GM06990 (cell line): ENCODE measurements at regions not wholly inside any gene's neighbourhood (a gene's known extent, or its start where the extent isn't known, plus 50 kb on each side); places are given as distances from the start of the nearest gene placed in this dataset.

Source experiments
- DNase-seq: peaks from one replicate; pipeline ENCODE4 v3.0.0-alpha.2; 2011; ENCODE audit not compliant: insufficient read length; ENCODE audit errors: extremely low read depth
- H3K27me3 ChIP-seq: replicated peaks from 2 replicates; pipeline ENCODE4 v1.6.0; 2011; ENCODE audit warnings: low read length; ENCODE audit not compliant: control insufficient read depth, insufficient read depth
- H3K36me3 ChIP-seq: 2 replicates; pipeline ENCODE4 v1.5.1; 2011; ENCODE audit warnings: low read length; ENCODE audit not compliant: control insufficient read depth, insufficient read depth
- H3K4me3 ChIP-seq: replicated peaks from 2 replicates; pipeline ENCODE4 v1.5.1; 2011; ENCODE audit warnings: low read depth, mild to moderate bottlenecking, control low read depth, low read length
- CTCF ChIP-seq: IDR thresholded peaks from 2 replicates; pipeline ENCODE4 v1.5.1; 2011; ENCODE audit warnings: low read length, control low read depth, mild to moderate bottlenecking, inconsistent platforms; ENCODE audit not compliant: insufficient read depth, poor library complexity, severe bottlenecking

DNA sequence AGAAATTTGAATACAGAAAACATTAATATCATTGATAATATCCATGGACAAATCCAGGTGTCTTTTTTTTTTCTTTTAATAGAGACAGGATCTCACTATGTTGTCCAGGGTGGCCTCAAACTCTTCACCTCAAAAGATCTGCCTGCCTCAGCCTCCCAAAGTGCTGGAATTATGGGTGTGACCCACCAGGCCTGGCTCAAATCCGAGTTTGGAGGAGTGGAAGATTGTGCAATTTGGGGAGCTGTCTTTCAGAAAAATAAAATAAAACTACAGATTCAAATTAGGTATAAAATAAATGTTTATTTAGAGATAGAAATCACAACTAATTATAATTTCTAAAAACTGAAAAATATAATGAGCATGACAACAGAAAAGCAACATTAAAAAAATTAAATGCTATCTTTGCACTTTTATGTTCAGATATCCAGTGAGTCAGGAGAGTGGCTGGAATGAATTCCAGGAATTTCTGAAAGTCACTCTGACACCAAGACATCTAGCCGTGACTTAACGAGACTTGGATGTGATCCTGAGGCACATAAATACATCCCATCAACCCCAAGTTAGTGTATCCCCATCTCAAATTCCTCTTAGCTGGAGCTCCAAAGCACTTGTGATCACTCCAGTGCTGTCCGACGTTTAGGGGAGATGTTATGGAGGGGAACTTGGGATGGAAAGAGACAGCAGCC is 128.6 kb upstream of the THY1 start:
- H3K27me3 ChIP-seq = no peaks in the 10 kb centered on the region

DNA sequence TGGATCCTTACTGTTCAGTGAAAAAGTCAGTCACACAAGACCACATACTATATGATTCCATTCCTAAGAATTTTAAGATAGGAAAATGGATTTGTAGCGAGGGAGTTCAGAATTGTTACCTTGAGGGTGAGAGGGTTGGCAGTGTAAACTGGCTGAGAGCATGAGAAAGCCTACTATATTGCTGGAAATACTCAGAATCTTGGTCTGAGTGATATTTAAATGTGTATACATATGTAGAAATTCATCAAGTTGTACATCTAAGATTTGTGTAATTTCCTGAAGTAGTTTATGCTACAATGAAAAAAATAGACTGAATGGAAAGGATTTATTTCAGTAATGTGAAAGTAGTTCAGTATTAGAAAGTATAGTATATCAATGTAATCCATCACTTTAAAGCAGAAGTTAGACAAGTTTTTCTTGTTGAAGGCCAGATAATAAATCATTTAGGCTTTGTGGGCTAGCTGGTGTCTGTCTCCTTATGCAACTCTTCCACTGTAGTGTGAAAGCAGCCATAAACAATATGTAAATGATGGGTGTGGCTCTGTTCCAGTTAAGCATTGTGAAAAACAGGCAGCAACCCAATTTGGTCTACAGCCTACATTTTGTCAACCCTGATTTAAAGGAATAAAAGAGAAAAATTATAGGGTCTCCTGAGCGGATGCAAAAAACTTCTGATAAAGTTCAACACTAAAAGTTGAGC is 127.2 kb upstream of the THY1 start:
- no peak for DNase-seq
- no peaks in the 10 kb centered on the region for H3K27me3 ChIP-seq
- no peaks in the 10 kb centered on the region for H3K36me3 ChIP-seq
- TF ChIP-seq CTCF = no peak
- H3K4me3 ChIP-seq = no peak overlapping the region

More for the DNA sequence above, 128.6 kb upstream of the THY1 start:
- TF ChIP-seq CTCF = no peak
- no peak overlapping the region for H3K4me3 ChIP-seq
- DNase-seq = no peak
- H3K36me3 ChIP-seq = no peaks in the 10 kb centered on the region

GRCh38 chr11:119547511-119547910 is 124.5 kb upstream of the THY1 start:
- Histone ChIP-seq H3K36me3 (no peaks in the 10 kb centered on the region), H3K4me3 (no peak overlapping the region), H3K27me3 (no peaks in the 10 kb centered on the region)
- DNase-seq = no peak
- no peak for TF ChIP-seq CTCF

- no peak for TF ChIP-seq CTCF
- Histone ChIP-seq H3K36me3 (no peaks in the 10 kb centered on the region), H3K4me3 (no peak overlapping the region), H3K27me3 (no peaks in the 10 kb centered on the region; the same call in 1 of the 2 replicates)
- DNase-seq = no peak
These were observed 123.3 kb upstream of the THY1 start for GRCh38 chr11:119545978-119546915.

- Histone ChIP-seq H3K27me3 (no peaks in the 10 kb centered on the region; the same call in 1 of the 2 replicates), H3K4me3 (no peak overlapping the region), H3K36me3 (no peaks in the 10 kb centered on the region)
- no peak for TF ChIP-seq CTCF
- DNase-seq = no peak
These were observed 117.6 kb upstream of the THY1 start for GRCh38 chr11:119540370-119541125.
